ENCODE measurements at regions not wholly inside any gene's neighbourhood (a gene's known extent, or its start where the extent isn't known, plus 50 kb on each side); places are given as distances from the start of the nearest gene placed in this dataset.
A peak's percentile ranks its signal among the peaks of the same experiment; 100 is the strongest.
"Not testable (repeated sequence)": the region's sequence is repeated elsewhere in the genome, so short reads cannot be mapped to it uniquely, and the experiment has no call there.

GRCh38 chr20:24838546-24839535, 110.2 kb upstream of the CST7 start:
- DNase-seq: no peak

- DNase-seq: no peak
Measured at GRCh38 chr20:24840121-24840713, 108.9 kb upstream of the CST7 start.

- DNase-seq: no peak
Measured at GRCh38 chr20:24842274-24842917, 106.7 kb upstream of the CST7 start.

- no peak for DNase-seq
Measured at GRCh38 chr20:24842918-24843715, 106.0 kb upstream of the CST7 start.

- DNase-seq: no peak
Measured at GRCh38 chr20:24850176-24850575, 98.9 kb upstream of the CST7 start.

- no peak for DNase-seq
Measured at GRCh38 chr20:24851346-24852019, 97.6 kb upstream of the CST7 start.

- no peak for DNase-seq
Measured at GRCh38 chr20:24853916-24854315, 95.2 kb upstream of the CST7 start.

GRCh38 chr20:24855848-24856247, 93.2 kb upstream of the CST7 start:
- DNase-seq: no peak

GRCh38 chr20:24858500-24858899, 90.6 kb upstream of the CST7 start:
- not testable (repeated sequence) for DNase-seq

GRCh38 chr20:24859539-24859938, 89.5 kb upstream of the CST7 start:
- no peak for DNase-seq

GRCh38 chr20:24862186-24862585, 86.9 kb upstream of the CST7 start:
- no peak for DNase-seq

- no peak for DNase-seq
Measured at GRCh38 chr20:24862606-24863005, 86.5 kb upstream of the CST7 start.

GRCh38 chr20:24863356-24863755, 85.7 kb upstream of the CST7 start:
- DNase-seq: no peak

GRCh38 chr20:24866008-24866407, 83.1 kb upstream of the CST7 start:
- DNase-seq: no peak

GRCh38 chr20:24866742-24867141, 82.3 kb upstream of the CST7 start:
- DNase-seq: no peak

GRCh38 chr20:24867556-24867955, 81.5 kb upstream of the CST7 start:
- no peak for DNase-seq

- DNase-seq: no peak
Measured at GRCh38 chr20:24868396-24868927, 80.6 kb upstream of the CST7 start.

GRCh38 chr20:24868959-24869358, 80.1 kb upstream of the CST7 start:
- no peak for DNase-seq

GRCh38 chr20:24870057-24870456, 79.0 kb upstream of the CST7 start:
- DNase-seq: no peak

- DNase-seq: no peak
Measured at GRCh38 chr20:24870881-24871280, 78.2 kb upstream of the CST7 start.

- DNase-seq: peak; percentile 65
Measured at GRCh38 chr20:24871480-24872213, 77.4 kb upstream of the CST7 start.
